Nephron progenitor cell (in vitro differentiated cells): ENCODE measurements at regions not wholly inside any gene's neighbourhood (a gene's known extent, or its start where the extent isn't known, plus 50 kb on each side); places are given as distances from the start of the nearest gene placed in this dataset.

Source experiments
- DNase-seq: peaks from one replicate; pipeline ENCODE4 v3.0.0; 2021
- H3K27ac Mint-ChIP-seq: 2 replicates; pipeline ENCODE4 v1.8.0; 2021; ENCODE audit warnings: mild to moderate bottlenecking, moderate library complexity, mixed read lengths
- H3K27me3 Mint-ChIP-seq: 2 replicates; pipeline ENCODE4 v1.8.0; 2021; ENCODE audit warnings: mild to moderate bottlenecking, low read depth, mixed read lengths; ENCODE audit not compliant: poor library complexity
- H3K36me3 Mint-ChIP-seq: 2 replicates; pipeline ENCODE4 v1.8.0; 2021; ENCODE audit warnings: low read depth, mixed read lengths
- H3K4me1 Mint-ChIP-seq: 2 replicates; pipeline ENCODE4 v1.8.0; 2021; ENCODE audit warnings: mixed read lengths
- H3K4me3 Mint-ChIP-seq: 2 replicates; pipeline ENCODE4 v1.8.0; 2021; ENCODE audit warnings: mild to moderate bottlenecking, moderate library complexity, mixed read lengths
- H3K9me3 Mint-ChIP-seq: 2 replicates; pipeline ENCODE4 v1.8.0; 2021; ENCODE audit warnings: mild to moderate bottlenecking, moderate library complexity, mixed read lengths
- TF ChIP-seq, protein P1 (sequence below): fragments of 200-600 bp; sonication (generic); IDR thresholded peaks from 2 replicates; pipeline ENCODE4 v1.5.0; 2021; ENCODE audit warnings: antibody characterized with exemption

DNA sequence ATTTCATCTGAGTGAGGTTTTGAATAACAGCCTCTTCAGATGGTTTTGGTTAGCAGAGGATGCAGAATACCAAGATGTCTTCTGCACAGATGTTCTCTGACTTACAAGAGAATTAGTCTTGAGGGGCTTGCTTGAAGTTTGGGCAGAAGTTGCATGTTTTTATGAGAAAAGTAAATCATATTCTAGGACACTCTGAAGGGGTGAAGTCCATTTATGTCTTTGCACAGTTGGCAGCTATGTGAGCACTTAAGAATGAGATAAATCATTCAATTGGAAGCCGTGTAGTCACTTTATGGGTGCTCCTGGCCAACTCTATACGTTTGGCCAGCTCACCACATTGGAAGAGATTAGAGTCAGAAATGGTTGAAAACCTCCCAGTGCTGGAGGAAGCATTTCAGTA lies 252.7 kb upstream of the KCNIP4 start:
- Mint-ChIP-seq H3K36me3 (no peaks in the 10 kb centered on the region), H3K27me3 (peaks cover 3% of the 10 kb centered on the region), H3K9me3 (no peaks in the 10 kb centered on the region), H3K4me3 (no peak overlapping the region), H3K27ac (no peak overlapping the region), H3K4me1 (no peaks in the 10 kb centered on the region)
- DNase-seq, result no peak
- TF ChIP-seq, protein P1, sequence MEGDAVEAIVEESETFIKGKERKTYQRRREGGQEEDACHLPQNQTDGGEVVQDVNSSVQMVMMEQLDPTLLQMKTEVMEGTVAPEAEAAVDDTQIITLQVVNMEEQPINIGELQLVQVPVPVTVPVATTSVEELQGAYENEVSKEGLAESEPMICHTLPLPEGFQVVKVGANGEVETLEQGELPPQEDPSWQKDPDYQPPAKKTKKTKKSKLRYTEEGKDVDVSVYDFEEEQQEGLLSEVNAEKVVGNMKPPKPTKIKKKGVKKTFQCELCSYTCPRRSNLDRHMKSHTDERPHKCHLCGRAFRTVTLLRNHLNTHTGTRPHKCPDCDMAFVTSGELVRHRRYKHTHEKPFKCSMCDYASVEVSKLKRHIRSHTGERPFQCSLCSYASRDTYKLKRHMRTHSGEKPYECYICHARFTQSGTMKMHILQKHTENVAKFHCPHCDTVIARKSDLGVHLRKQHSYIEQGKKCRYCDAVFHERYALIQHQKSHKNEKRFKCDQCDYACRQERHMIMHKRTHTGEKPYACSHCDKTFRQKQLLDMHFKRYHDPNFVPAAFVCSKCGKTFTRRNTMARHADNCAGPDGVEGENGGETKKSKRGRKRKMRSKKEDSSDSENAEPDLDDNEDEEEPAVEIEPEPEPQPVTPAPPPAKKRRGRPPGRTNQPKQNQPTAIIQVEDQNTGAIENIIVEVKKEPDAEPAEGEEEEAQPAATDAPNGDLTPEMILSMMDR, result no peak

DNA sequence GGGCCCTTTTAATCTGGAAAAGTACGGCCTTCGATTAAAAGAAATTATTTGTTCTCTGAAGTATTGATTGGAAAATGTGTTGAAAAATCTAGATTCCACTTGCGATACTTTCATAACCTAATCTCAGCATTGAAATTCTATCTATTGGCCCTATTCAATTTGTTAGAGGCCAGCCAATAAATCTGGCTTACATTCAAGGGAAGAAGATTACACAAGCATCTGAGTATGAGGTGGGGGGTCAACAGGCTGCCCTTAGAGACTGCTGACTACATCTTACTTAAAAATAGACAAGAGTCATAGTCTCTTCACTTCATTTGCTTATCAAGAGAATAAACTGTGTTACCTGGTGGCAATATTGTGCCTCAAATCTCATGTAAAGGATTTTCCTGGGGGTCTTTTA lies 248.0 kb upstream of the KCNIP4 start:
- peaks cover 6% of the 10 kb centered on the region for H3K4me1 Mint-ChIP-seq
- no peak overlapping the region for H3K4me3 Mint-ChIP-seq
- no peak for DNase-seq
- H3K27me3 Mint-ChIP-seq, result no peaks in the 10 kb centered on the region
- no peaks in the 10 kb centered on the region for H3K9me3 Mint-ChIP-seq
- no peak overlapping the region for H3K27ac Mint-ChIP-seq
- H3K36me3 Mint-ChIP-seq, result no peaks in the 10 kb centered on the region
- TF ChIP-seq, protein P1, result no peak

DNA sequence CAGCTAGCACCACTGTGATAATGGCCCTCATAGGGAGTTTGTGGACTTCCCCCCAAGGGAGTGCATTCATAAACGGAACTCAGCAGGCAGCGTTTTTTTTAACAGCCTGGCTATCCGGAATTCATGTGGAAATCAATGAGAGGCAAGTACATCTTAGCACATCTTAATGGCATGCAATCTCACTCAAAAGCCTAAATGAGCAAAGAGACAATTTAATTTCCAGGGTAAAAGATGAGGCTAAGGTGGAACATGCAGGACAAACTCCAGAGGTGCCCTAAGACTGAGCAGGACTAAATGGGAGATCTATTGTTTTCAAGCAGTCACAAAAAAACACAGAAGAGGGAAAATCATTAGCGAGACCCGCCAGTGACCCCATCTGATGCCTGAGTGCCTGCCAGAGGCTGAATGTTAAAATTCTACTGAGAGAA lies 243.5 kb upstream of the KCNIP4 start:
- no peak overlapping the region for H3K4me3 Mint-ChIP-seq
- peaks cover 4% of the 10 kb centered on the region for H3K27me3 Mint-ChIP-seq
- no peaks in the 10 kb centered on the region for H3K9me3 Mint-ChIP-seq
- DNase-seq, result no peak
- TF ChIP-seq, protein P1, result no peak
- H3K27ac Mint-ChIP-seq, result no peak overlapping the region
- peaks cover 6% of the 10 kb centered on the region for H3K4me1 Mint-ChIP-seq
- H3K36me3 Mint-ChIP-seq, result no peaks in the 10 kb centered on the region

- no peak overlapping the region for H3K27ac Mint-ChIP-seq
- DNase-seq, result no peak
- H3K4me3 Mint-ChIP-seq, result no peak overlapping the region
- peaks cover 4% of the 10 kb centered on the region for H3K27me3 Mint-ChIP-seq
- H3K4me1 Mint-ChIP-seq, result peaks cover 6% of the 10 kb centered on the region
- no peaks in the 10 kb centered on the region for H3K36me3 Mint-ChIP-seq
- TF ChIP-seq, protein P1, result no peak
- H3K9me3 Mint-ChIP-seq, result no peaks in the 10 kb centered on the region
Measured at GRCh38 chr4:22191565-22191964, 243.0 kb upstream of the KCNIP4 start.

DNA sequence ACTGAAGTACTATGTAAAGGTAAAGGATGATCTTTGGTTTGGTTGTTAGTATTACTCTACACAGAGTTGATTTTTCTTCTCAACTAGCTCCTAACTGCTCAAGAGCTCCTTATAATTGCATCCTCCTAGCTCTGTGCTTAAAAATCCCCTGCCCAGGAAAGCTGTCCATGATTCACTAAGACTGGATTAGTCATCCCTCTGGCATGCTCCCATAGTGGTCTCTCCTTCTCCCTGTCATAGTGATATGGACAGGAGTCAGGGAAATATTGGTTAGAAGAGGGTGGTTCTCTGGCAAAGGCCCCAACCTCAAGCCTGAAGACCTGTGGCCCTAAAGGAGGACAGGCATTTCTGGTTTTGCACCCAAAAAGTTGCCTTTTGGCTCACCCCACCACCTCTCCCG lies 242.3 kb upstream of the KCNIP4 start:
- no peak overlapping the region for H3K27ac Mint-ChIP-seq
- H3K27me3 Mint-ChIP-seq, result peaks cover 4% of the 10 kb centered on the region
- no peak for DNase-seq
- H3K4me1 Mint-ChIP-seq, result peaks cover 6% of the 10 kb centered on the region
- H3K9me3 Mint-ChIP-seq, result no peaks in the 10 kb centered on the region
- TF ChIP-seq, protein P1, result no peak
- no peak overlapping the region for H3K4me3 Mint-ChIP-seq
- no peaks in the 10 kb centered on the region for H3K36me3 Mint-ChIP-seq

- H3K4me1 Mint-ChIP-seq, result peaks cover 4% of the 10 kb centered on the region
- no peak overlapping the region for H3K4me3 Mint-ChIP-seq
Measured at GRCh38 chr4:22187203-22187820, 238.7 kb upstream of the KCNIP4 start.

More at GRCh38 chr4:22187203-22187820, 238.7 kb upstream of the KCNIP4 start:
- Mint-ChIP-seq H3K9me3 (no peaks in the 10 kb centered on the region), H3K27ac (no peak overlapping the region), H3K36me3 (no peaks in the 10 kb centered on the region), H3K27me3 (peaks cover 4% of the 10 kb centered on the region)
- DNase-seq, result no peak
- TF ChIP-seq, protein P1, result no peak
